ENCODE measurements at regions not wholly inside any gene's neighbourhood (a gene's known extent, or its start where the extent isn't known, plus 50 kb on each side); places are given as distances from the start of the nearest gene placed in this dataset.
"Not testable (repeated sequence)": the region's sequence is repeated elsewhere in the genome, so short reads cannot be mapped to it uniquely, and the experiment has no call there.

GRCh38 chr2:66632882-66633281 lies 198.0 kb downstream of the MEIS1 start:
- DNase-seq = not testable (repeated sequence)

DNA sequence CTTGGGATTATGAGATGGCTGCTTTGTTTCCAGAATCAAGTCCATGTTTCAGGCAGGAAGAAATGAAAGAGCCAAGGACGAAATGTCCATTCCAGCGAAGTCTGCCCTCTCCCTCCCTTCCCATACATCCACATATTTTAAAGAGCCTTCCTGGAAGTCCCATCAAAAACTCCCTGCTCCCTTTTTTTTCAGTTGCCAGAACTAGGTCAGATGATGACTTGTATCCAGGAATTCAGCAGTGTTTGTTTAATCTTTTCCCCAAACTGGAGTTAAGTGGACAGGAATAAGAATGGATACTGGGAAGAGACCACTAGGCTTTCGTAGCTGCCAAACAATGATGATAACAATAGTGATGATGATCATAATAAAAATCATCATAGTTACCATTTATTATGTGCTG lies 198.7 kb downstream of the MEIS1 start:
- no peak for DNase-seq

- DNase-seq = no peak
Observed at GRCh38 chr2:66634784-66635183, 199.9 kb downstream of the MEIS1 start.

GRCh38 chr2:66641685-66642084 lies 206.8 kb downstream of the MEIS1 start:
- no peak for DNase-seq

- not testable (repeated sequence) for DNase-seq
Observed at GRCh38 chr2:66648081-66648480, 213.2 kb downstream of the MEIS1 start.

GRCh38 chr2:66649006-66649405 lies 214.1 kb downstream of the MEIS1 start:
- DNase-seq = no peak

GRCh38 chr2:66651295-66651694 lies 216.4 kb downstream of the MEIS1 start:
- DNase-seq = no peak

DNA sequence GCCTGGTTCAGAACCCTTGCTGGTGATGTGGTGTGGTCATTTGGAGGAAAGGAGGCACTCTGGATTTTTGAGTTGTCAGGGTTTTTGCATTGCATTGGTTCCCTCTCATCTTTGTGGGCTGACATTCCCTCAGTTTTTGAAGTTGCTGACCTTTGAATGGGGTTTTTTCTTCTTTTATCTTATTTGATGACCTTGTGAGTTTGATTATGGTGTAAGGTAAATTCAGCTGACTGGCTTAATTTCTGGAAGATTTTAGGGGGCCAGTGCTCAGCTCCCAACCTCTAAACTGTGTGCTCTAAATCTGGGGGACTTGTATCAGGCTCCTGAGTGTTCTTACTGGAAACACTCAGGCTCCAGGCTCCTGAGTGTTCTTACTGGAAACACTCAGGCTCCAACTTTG lies 225.9 kb downstream of the MEIS1 start:
- DNase-seq = no peak

GRCh38 chr2:66661253-66662173 lies 226.6 kb downstream of the MEIS1 start:
- DNase-seq = no peak

DNA sequence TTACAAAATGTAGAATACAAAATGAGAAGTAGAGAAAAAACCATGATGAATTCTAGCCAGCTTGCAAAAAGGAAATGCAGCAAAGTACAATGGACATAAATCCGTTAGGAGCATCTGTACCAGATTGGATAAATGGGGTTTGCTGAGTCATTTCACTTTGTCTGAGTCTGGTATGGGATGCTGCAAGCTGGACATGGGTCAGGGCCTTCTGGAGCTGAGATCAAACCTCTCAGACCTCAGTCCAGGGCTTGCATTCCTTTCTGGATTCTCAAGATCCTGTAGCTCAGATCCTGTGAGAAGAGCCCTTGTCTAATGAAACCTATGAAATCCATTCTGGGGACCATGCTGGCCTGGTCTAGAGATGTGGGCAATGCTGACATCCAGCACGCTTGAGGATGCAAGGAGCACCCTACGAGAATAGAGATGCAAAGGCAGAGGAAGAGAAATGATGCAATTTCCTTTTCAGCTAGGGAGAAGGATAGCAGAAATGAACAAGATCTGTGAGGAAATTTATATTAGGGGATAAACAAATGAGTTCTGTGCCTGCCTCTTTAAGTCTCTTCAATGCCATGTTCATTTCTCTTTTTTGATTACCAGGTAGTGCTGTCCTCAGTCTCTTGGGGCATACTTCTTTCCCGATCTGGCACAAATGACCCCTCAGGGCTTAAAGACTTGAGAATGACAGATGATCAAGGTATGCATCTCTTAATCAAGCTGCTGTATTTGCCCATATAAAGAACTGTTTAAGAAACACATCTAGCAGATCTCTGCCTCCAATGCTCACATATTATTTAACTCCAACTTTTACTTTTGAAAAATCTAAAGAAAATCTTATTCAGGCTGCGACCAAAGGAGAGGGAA lies 230.4 kb downstream of the MEIS1 start:
- no peak for DNase-seq

- no peak for DNase-seq
Observed at GRCh38 chr2:66667301-66667700, 232.4 kb downstream of the MEIS1 start.

DNA sequence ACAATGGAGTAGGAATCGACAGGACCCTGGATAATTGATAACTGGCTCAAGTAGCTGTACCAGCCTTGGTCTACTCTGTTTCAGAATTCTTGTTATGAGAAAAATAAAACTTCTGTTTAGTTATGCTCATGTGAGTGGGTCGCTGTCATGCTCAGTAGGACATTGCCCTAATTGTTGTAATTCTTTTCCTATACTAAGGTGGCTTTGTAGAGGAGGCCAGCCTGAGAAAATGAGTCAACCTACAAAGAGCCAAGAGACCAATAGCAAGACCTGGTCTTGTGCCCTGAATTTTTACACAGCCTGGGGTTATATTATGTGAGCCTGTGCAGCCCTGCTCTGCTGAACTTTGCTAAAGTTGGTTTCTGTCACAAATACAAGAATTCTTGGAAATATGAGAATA lies 238.4 kb downstream of the MEIS1 start:
- DNase-seq = no peak

- no peak for DNase-seq
Observed at GRCh38 chr2:66674087-66674486, 239.2 kb downstream of the MEIS1 start.

- no peak for DNase-seq
Observed at GRCh38 chr2:66675591-66675990, 240.7 kb downstream of the MEIS1 start.

DNA sequence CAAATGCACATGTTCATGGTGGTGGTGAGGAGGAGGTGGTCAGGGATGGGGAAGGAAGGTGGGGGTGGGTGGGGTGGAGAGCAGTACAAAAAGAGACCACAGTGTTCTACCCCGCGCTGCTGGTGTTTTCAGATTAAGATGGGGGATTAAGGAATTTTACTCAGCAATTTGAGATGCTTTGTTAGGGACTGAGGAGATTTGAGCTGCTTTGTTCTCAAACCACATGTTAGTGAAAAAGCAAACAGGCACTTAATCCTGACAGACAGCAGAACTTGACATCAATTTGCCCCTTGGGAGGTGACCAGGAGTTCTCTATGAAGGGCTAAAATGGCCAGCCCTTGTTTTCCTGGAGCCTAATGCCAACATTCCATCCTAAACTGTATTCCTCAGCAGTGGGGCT lies 244.5 kb downstream of the MEIS1 start:
- no peak for DNase-seq

DNA sequence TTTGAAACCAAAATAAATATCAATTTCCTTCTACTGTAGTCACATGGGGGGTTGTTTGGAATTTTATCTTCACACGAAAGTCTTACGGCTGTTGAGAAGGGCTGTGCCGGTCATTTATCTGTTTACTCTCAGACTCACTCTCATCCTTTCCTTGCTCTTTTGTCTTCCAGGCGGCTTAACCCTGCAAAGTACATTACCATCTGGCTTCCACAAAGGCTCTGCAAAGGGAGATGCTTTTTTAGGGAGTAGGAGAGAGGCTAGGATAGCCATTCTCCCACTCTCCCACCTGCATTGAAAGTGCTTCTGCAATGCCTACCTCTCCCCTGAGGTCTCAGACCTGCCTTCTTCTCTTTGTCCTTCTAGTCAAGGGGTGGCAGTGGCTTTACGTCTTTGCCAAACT lies 247.6 kb downstream of the MEIS1 start:
- DNase-seq = no peak

- no peak for DNase-seq
Observed at GRCh38 chr2:66683064-66683463, 248.1 kb downstream of the MEIS1 start.

DNA sequence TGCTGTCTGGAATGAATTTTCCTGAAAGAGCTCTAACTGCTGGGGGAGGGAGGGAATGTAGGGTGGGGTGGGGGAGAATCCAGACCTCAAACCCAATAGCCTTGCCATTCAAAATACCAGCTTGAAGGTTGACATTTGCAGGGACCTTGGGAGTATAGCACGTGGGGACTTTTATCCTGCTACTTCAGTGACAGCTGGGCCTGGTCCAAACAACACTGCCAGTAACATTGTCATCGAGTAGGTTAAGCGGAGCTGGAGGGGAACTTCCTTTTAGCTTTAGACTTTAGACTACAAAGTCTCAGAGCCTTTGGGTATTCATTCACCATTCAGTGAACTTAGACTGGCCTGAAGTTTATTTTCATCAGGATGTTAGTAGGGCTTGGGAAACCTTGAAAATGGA lies 248.7 kb downstream of the MEIS1 start:
- no peak for DNase-seq

DNA sequence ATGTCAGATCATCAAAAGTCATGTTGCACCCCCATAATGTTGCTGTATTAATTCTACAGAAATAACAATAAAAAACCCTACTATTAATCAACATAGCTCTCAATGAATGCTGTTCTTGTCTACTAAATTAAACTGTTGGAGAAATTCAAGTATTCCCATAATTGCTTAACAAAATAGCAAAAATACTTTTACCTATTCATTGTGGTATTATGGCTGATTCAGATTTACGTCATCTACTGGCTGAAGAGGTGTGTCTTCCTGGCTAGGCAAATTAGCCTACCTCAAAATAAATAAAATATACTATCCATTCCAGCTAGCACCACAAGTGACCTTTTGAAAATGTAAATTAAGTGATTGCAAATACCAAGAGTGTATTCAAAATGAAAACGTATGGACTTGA lies 249.4 kb downstream of the MEIS1 start:
- no peak for DNase-seq

GRCh38 chr2:66686755-66687154 lies 251.8 kb downstream of the MEIS1 start:
- no peak for DNase-seq

DNA sequence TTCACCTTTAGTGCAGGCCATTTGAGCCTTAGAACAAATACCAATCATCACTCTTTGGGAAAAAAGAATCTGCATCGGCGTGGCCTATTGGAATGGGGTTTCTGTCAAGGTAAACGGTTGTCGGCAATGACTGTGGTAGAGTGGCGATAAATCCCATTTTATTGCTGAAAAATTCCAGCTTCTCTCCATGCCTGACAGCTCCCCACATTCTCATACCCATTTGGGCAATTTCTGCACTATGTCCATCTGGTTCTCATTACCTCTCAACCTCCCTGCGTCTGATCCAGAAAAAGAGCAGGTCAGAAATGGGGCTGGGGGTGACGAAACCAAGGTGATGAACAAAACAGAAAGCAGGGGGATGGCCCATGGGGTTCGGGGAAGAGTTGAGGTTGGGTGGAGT lies 254.0 kb downstream of the MEIS1 start:
- no peak for DNase-seq

- no peak for DNase-seq
Observed at GRCh38 chr2:66689456-66690051, 254.6 kb downstream of the MEIS1 start.
